ENCODE measurements at regions not wholly inside any gene's neighbourhood (a gene's known extent, or its start where the extent isn't known, plus 50 kb on each side); places are given as distances from the start of the nearest gene placed in this dataset.

GRCh38 chr6:102655823-102656222, 1262.3 kb downstream of the GRIK2 start:
- Histone ChIP-seq H3K9me3 (replicated peaks; ENCODE audit: control insufficient read depth, insufficient read depth, low read length) (peaks cover 1% of the 10 kb centered on the region), H3K4me2 (ENCODE audit: insufficient read depth, low read length) (no peak overlapping the region), H3K9ac (replicated peaks; ENCODE audit: extremely low read depth, insufficient read depth, low read length) (no peak overlapping the region), H3K27ac (ENCODE audit: insufficient read depth, low read depth, low read length) (no peak overlapping the region), H3K4me1 (ENCODE audit: control insufficient read depth, extremely low read depth, insufficient read depth, low read length) (no peaks in the 10 kb centered on the region), H3K9me1 (replicated peaks; ENCODE audit: control insufficient read depth, extremely low read depth, insufficient read depth, low read length) (no peaks in the 10 kb centered on the region), H3K27me3 (ENCODE audit: control insufficient read depth in 2 of 2, insufficient read depth in 2 of 2, low read length in 2 of 2) (no peaks in the 10 kb centered on the region), H3K79me2 (ENCODE audit: control insufficient read depth, insufficient read depth, low read length) (no peaks in the 10 kb centered on the region), H3K36me3 (ENCODE audit: control insufficient read depth in 2 of 2, extremely low read depth in 1 of 2, insufficient read depth in 2 of 2, low read length in 2 of 2) (no peaks in the 10 kb centered on the region), H2AFZ (ENCODE audit: low read depth, low read length) (no peak overlapping the region), H4K20me1 (replicated peaks; ENCODE audit: control insufficient read depth, extremely low read depth, insufficient read depth, low read length) (no peaks in the 10 kb centered on the region), H3K4me3 (replicated peaks in 1 of 3; ENCODE audit: insufficient read depth in 1 of 3, low read depth in 1 of 3, low read length in 3 of 3) (no peak overlapping the region)
- TF ChIP-seq POLR2A (IDR thresholded peaks at IDR 0.05; ENCODE audit: low read depth, low read length) (no peak), POLR2AphosphoS5 (IDR thresholded peaks at IDR 0.05; ENCODE audit: insufficient read depth, low read depth, low read length) (no peak), JUN (IDR thresholded peaks at IDR 0.05; ENCODE audit: borderline replicate concordance, insufficient read depth, insufficient read length, low read depth) (no peak), EZH2 (IDR thresholded peaks at IDR 0.05; ENCODE audit: borderline replicate concordance, low read depth, low read length, severe bottlenecking) (no peak), FOS (IDR thresholded peaks at IDR 0.05; ENCODE audit: borderline replicate concordance, insufficient read depth, low read length) (no peak), MYC (IDR thresholded peaks at IDR 0.05; ENCODE audit: low read depth, low read length) (no peak), GATA2 (IDR thresholded peaks at IDR 0.05; ENCODE audit: insufficient read depth, insufficient read length, low read depth, low read length) (no peak)
- TF ChIP-seq, protein P1, sequence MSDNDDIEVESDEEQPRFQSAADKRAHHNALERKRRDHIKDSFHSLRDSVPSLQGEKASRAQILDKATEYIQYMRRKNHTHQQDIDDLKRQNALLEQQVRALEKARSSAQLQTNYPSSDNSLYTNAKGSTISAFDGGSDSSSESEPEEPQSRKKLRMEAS (IDR thresholded peaks at IDR 0.05; ENCODE audit: insufficient read depth, insufficient read length): no peak
- TF ChIP-seq, protein P2, sequence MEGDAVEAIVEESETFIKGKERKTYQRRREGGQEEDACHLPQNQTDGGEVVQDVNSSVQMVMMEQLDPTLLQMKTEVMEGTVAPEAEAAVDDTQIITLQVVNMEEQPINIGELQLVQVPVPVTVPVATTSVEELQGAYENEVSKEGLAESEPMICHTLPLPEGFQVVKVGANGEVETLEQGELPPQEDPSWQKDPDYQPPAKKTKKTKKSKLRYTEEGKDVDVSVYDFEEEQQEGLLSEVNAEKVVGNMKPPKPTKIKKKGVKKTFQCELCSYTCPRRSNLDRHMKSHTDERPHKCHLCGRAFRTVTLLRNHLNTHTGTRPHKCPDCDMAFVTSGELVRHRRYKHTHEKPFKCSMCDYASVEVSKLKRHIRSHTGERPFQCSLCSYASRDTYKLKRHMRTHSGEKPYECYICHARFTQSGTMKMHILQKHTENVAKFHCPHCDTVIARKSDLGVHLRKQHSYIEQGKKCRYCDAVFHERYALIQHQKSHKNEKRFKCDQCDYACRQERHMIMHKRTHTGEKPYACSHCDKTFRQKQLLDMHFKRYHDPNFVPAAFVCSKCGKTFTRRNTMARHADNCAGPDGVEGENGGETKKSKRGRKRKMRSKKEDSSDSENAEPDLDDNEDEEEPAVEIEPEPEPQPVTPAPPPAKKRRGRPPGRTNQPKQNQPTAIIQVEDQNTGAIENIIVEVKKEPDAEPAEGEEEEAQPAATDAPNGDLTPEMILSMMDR (IDR thresholded peaks at IDR 0.05; ENCODE audit: extremely low read depth in 1 of 2, insufficient read depth in 1 of 2, low read depth in 1 of 2, low read length in 2 of 2): no peak
- intact Hi-C loops (cut with micrococcal nuclease): no loop called here
- BruUV-seq (replicated peaks): no TSS peak
- POLR2A ChIA-PET: no interaction called here
- CTCF ChIA-PET: no interaction called here
- dilution Hi-C loops (cut with MboI; ENCODE audit: extremely low pct_ligation_motif_present, low sequenced_read_pairs): no loop called here
- FAIRE-seq: no peak
- DNase-seq (ENCODE audit: low read depth, low spot score): no peak

Measured in endothelial cell of umbilical vein (primary cell).